ENCODE measurements at regions not wholly inside any gene's neighbourhood (a gene's known extent, or its start where the extent isn't known, plus 50 kb on each side); places are given as distances from the start of the nearest gene placed in this dataset.

GRCh38 chr3:878746-879145, 214.1 kb upstream of the CNTN6 start:
- H3K4me1 Mint-ChIP-seq: no peaks in the 10 kb centered on the region
- Histone ChIP-seq H3K27me3 (ENCODE audit: control insufficient read depth, insufficient read depth, low read length) (no peaks in the 10 kb centered on the region), H3K4me3 (ENCODE audit: low read length) (no peak overlapping the region), H3K4me1 (ENCODE audit: control insufficient read depth, insufficient read depth, low read length) (no peaks in the 10 kb centered on the region), H3K36me3 (ENCODE audit: control insufficient read depth, insufficient read depth, low read length) (no peaks in the 10 kb centered on the region), H3K9me3 (ENCODE audit: control insufficient read depth, insufficient read depth, low read length) (no peaks in the 10 kb centered on the region), H3K27ac (ENCODE audit: low read length) (no peak overlapping the region)
- H3K27me3 Mint-ChIP-seq (ENCODE audit: low read depth in 2 of 2): no peaks in the 10 kb centered on the region
- intact Hi-C loops (cut with micrococcal nuclease): no loop called here
- TF ChIP-seq, protein P1, sequence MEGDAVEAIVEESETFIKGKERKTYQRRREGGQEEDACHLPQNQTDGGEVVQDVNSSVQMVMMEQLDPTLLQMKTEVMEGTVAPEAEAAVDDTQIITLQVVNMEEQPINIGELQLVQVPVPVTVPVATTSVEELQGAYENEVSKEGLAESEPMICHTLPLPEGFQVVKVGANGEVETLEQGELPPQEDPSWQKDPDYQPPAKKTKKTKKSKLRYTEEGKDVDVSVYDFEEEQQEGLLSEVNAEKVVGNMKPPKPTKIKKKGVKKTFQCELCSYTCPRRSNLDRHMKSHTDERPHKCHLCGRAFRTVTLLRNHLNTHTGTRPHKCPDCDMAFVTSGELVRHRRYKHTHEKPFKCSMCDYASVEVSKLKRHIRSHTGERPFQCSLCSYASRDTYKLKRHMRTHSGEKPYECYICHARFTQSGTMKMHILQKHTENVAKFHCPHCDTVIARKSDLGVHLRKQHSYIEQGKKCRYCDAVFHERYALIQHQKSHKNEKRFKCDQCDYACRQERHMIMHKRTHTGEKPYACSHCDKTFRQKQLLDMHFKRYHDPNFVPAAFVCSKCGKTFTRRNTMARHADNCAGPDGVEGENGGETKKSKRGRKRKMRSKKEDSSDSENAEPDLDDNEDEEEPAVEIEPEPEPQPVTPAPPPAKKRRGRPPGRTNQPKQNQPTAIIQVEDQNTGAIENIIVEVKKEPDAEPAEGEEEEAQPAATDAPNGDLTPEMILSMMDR (IDR thresholded peaks at IDR 0.05): no peak
- WGBS (ENCODE audit: insufficient coverage): no CpG with 5 or more reads among the region's 1 CpG
- no peak overlapping the region for H3K27ac Mint-ChIP-seq
- ATAC-seq (no peak), DNase-seq (no peak)
- no peak overlapping the region for H3K4me3 Mint-ChIP-seq
- H3K36me3 Mint-ChIP-seq: no peaks in the 10 kb centered on the region
- peaks cover 10 to 26% of the 10 kb centered on the region in 2 donors for H3K9me3 Mint-ChIP-seq

DNA sequence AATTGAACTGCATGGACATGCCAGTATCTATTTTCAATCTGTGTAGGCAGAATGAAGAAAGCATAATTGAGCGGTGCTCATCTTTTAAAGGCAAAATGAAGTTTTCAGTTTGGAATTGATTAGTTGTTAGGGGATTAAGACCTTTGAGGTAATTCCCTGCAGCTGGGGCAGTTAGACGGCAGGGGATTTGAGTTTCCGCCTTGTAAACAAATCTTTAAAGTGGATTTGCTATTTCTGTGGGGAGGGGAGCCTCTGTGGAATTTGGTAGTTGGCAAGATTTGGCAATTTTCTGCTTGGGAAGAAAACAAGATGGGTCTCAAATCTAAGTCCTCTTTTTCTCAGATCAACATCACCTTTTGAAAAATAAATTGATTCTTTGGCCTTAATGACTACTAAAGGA, 212.5 kb upstream of the CNTN6 start:
- H3K36me3 Mint-ChIP-seq: no peaks in the 10 kb centered on the region
- Histone ChIP-seq H3K27ac (ENCODE audit: low read length) (no peak overlapping the region), H3K36me3 (ENCODE audit: control insufficient read depth, insufficient read depth, low read length) (no peaks in the 10 kb centered on the region), H3K9me3 (ENCODE audit: control insufficient read depth, insufficient read depth, low read length) (no peaks in the 10 kb centered on the region), H3K4me3 (ENCODE audit: low read length) (no peak overlapping the region), H3K4me1 (ENCODE audit: control insufficient read depth, insufficient read depth, low read length) (no peaks in the 10 kb centered on the region), H3K27me3 (ENCODE audit: control insufficient read depth, insufficient read depth, low read length) (no peaks in the 10 kb centered on the region)
- 76% methylated on average over 3 of the region's 3 CpGs for WGBS (ENCODE audit: insufficient coverage)
- intact Hi-C loops (cut with micrococcal nuclease): no loop called here
- TF ChIP-seq, protein P1 (IDR thresholded peaks at IDR 0.05): no peak
- ATAC-seq (no peak), DNase-seq (no peak)
- no peaks in the 10 kb centered on the region for H3K27me3 Mint-ChIP-seq (ENCODE audit: low read depth in 2 of 2)
- peaks cover 14 to 30% of the 10 kb centered on the region in 2 donors for H3K9me3 Mint-ChIP-seq
- H3K27ac Mint-ChIP-seq: no peak overlapping the region
- no peak overlapping the region for H3K4me3 Mint-ChIP-seq
- H3K4me1 Mint-ChIP-seq: no peaks in the 10 kb centered on the region

DNA sequence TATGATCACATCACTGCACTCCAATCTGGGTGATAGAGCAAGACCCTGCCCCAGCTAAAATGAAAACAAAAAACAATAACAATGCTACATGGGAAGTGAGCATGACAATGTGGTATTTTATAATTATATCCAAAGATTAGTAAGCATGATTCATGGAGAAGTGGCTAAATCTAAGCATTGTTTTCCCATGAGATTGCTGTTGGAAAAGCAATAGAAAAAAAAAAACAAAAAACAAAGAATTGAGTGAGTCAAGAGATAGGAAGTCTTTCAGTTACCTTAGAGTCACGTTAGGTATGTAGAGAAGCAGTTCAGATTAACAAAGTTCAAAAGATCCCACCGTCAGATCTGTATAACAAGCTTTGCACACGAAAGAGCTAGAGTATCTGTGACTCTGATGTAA, 210.3 kb upstream of the CNTN6 start:
- no peaks in the 10 kb centered on the region for H3K27me3 Mint-ChIP-seq (ENCODE audit: low read depth in 2 of 2)
- no peaks in the 10 kb centered on the region for H3K9me3 ChIP-seq (ENCODE audit: control insufficient read depth, insufficient read depth, low read length)
- H3K27ac ChIP-seq (ENCODE audit: low read length): no peak overlapping the region
- no peak overlapping the region for H3K27ac Mint-ChIP-seq
- intact Hi-C loops (cut with micrococcal nuclease): no loop called here
- H3K27me3 ChIP-seq (ENCODE audit: control insufficient read depth, insufficient read depth, low read length): no peaks in the 10 kb centered on the region
- WGBS (ENCODE audit: insufficient coverage): 73% methylated on average over 3 of the region's 3 CpGs
- peaks cover 17 to 33% of the 10 kb centered on the region in 2 donors for H3K9me3 Mint-ChIP-seq
- H3K4me1 ChIP-seq (ENCODE audit: control insufficient read depth, insufficient read depth, low read length): no peaks in the 10 kb centered on the region
- no peaks in the 10 kb centered on the region for H3K36me3 Mint-ChIP-seq
- ATAC-seq (no peak), DNase-seq (no peak)
- TF ChIP-seq, protein P1 (IDR thresholded peaks at IDR 0.05): no peak
- H3K4me3 ChIP-seq (ENCODE audit: low read length): no peak overlapping the region
- no peaks in the 10 kb centered on the region for H3K36me3 ChIP-seq (ENCODE audit: control insufficient read depth, insufficient read depth, low read length)
- H3K4me3 Mint-ChIP-seq: no peak overlapping the region
- H3K4me1 Mint-ChIP-seq: no peaks in the 10 kb centered on the region

- Histone ChIP-seq H3K4me1 (ENCODE audit: control insufficient read depth, insufficient read depth, low read length) (no peaks in the 10 kb centered on the region), H3K9me3 (ENCODE audit: control insufficient read depth, insufficient read depth, low read length) (peaks cover 10% of the 10 kb centered on the region), H3K27me3 (ENCODE audit: control insufficient read depth, insufficient read depth, low read length) (no peaks in the 10 kb centered on the region), H3K36me3 (ENCODE audit: control insufficient read depth, insufficient read depth, low read length) (no peaks in the 10 kb centered on the region), H3K27ac (ENCODE audit: low read length) (no peak overlapping the region), H3K4me3 (ENCODE audit: low read length) (no peak overlapping the region)
- Mint-ChIP-seq H3K27ac (no peak overlapping the region), H3K4me1 (no peaks in the 10 kb centered on the region), H3K9me3 (peaks cover 13 to 27% of the 10 kb centered on the region in 2 donors), H3K36me3 (peaks cover 25% of the 10 kb centered on the region), H3K27me3 (ENCODE audit: low read depth in 2 of 2) (no peaks in the 10 kb centered on the region), H3K4me3 (no peak overlapping the region)
- TF ChIP-seq, protein P1 (IDR thresholded peaks at IDR 0.05): no peak
- WGBS (ENCODE audit: insufficient coverage): no CpG with 5 or more reads among the region's 2 CpGs
- intact Hi-C loops (cut with micrococcal nuclease): no loop called here
- ATAC-seq: no peak
- no peak for DNase-seq
These were observed 190.7 kb upstream of the CNTN6 start for GRCh38 chr3:901953-902778.

Measured in natural killer cell (primary cell).